ENCODE measurements at regions not wholly inside any gene's neighbourhood (a gene's known extent, or its start where the extent isn't known, plus 50 kb on each side); places are given as distances from the start of the nearest gene placed in this dataset.

GRCh38 chr14:106875503-106875902 is 1349.1 kb downstream of the TMEM121 start:
- Histone ChIP-seq H3K4me3 (replicated peaks; ENCODE audit: insufficient read depth, low read length) (no peak overlapping the region), H3K27me3 (ENCODE audit: insufficient read depth, poor library complexity, severe bottlenecking) (no peaks in the 10 kb centered on the region), H3K27ac (replicated peaks) (peak overlapping the region; percentile 34)
- 0 out of 2 replicates have a peak, but pooled peaks have one; percentile 38 for TF ChIP-seq POLR2AphosphoS5 (IDR thresholded peaks at IDR 0.05; ENCODE audit: low read depth)
- TF ChIP-seq SPI1 (IDR thresholded peaks at IDR 0.05; ENCODE audit: borderline replicate concordance, low read depth) = peak; percentile 81; the same call in 1 of the 2 replicates
- no peak for TF ChIP-seq REST (IDR thresholded peaks at IDR 0.05; ENCODE audit: insufficient replicate concordance, low read depth)
- TF ChIP-seq GABPA (IDR thresholded peaks at IDR 0.05; ENCODE audit: low read depth) = no peak; the same call in 1 of the 2 replicates
- peak; percentile 39 for TF ChIP-seq CTCF (IDR thresholded peaks at IDR 0.05; ENCODE audit: insufficient read depth, low read length)
- peak in 1 of 2 experiments; percentile 91 for DNase-seq (ENCODE audit: low read depth in 1 of 2, low spot score in 1 of 2)

GRCh38 chr14:106876711-106877110 is 1350.3 kb downstream of the TMEM121 start:
- no peak overlapping the region for H3K4me3 ChIP-seq (replicated peaks; ENCODE audit: insufficient read depth, low read length)
- no peak for TF ChIP-seq REST (IDR thresholded peaks at IDR 0.05; ENCODE audit: insufficient replicate concordance, low read depth)
- TF ChIP-seq POLR2AphosphoS5 (IDR thresholded peaks at IDR 0.05; ENCODE audit: low read depth) = no peak
- no peak for TF ChIP-seq SPI1 (IDR thresholded peaks at IDR 0.05; ENCODE audit: borderline replicate concordance, low read depth)
- TF ChIP-seq GABPA (IDR thresholded peaks at IDR 0.05; ENCODE audit: low read depth) = no peak
- no peak for TF ChIP-seq CTCF (IDR thresholded peaks at IDR 0.05; ENCODE audit: insufficient read depth, low read length)
- DNase-seq (ENCODE audit: low read depth in 1 of 2, low spot score in 1 of 2) = no peak
- H3K27me3 ChIP-seq (ENCODE audit: insufficient read depth, poor library complexity, severe bottlenecking) = no peaks in the 10 kb centered on the region
- peak overlapping the region; percentile 51 for H3K27ac ChIP-seq (replicated peaks)

- Histone ChIP-seq H3K4me3 (replicated peaks; ENCODE audit: insufficient read depth, low read length) (no peak overlapping the region), H3K27me3 (ENCODE audit: insufficient read depth, poor library complexity, severe bottlenecking) (no peaks in the 10 kb centered on the region), H3K27ac (replicated peaks) (peak overlapping the region; percentile 51)
- TF ChIP-seq POLR2AphosphoS5 (IDR thresholded peaks at IDR 0.05; ENCODE audit: low read depth) (no peak), REST (IDR thresholded peaks at IDR 0.05; ENCODE audit: insufficient replicate concordance, low read depth) (no peak), SPI1 (IDR thresholded peaks at IDR 0.05; ENCODE audit: borderline replicate concordance, low read depth) (no peak), GABPA (IDR thresholded peaks at IDR 0.05; ENCODE audit: low read depth) (no peak), CTCF (IDR thresholded peaks at IDR 0.05; ENCODE audit: insufficient read depth, low read length) (no peak)
- DNase-seq (ENCODE audit: low read depth in 1 of 2, low spot score in 1 of 2) = peak in 1 of 2 experiments; percentile 16
These were observed 1351.1 kb downstream of the TMEM121 start for GRCh38 chr14:106877517-106877916.
